GM12878 (cell line): ENCODE measurements at regions not wholly inside any gene's neighbourhood (a gene's known extent, or its start where the extent isn't known, plus 50 kb on each side); places are given as distances from the start of the nearest gene placed in this dataset.

Experiments used
- ATAC-seq: fragments of 200-7000 bp; cut with Tn5 transposase; 3 replicates; pipeline ENCODE4 v1.9.1; 2020; ENCODE audit warnings: mild to moderate bottlenecking, moderate library complexity
- BruUV-seq: library from RNA; stranded (reverse); fragments of 400-500 nt; replicated peaks from 2 replicates; lab custom pipeline; 2021; lab: Mats Ljungman, UMichigan
- CTCF ChIA-PET: fragments of 300-600 bp; sonication (Branson Sonifier 250); formaldehyde crosslinking; extraction: SDS; loops from one replicate; lab custom pipeline; 2021; ENCODE audit warnings: inconsistent platforms; lab: Yijun Ruan, JAX
- POLR2A ChIA-PET: fragments of 350-600 bp; formaldehyde crosslinking; extraction: SDS; loops from one replicate; lab custom pipeline; 2021; ENCODE audit warnings: inconsistent platforms; lab: Charles Lee
- RAD21 ChIA-PET: fragments of 300-600 bp; sonication (Branson Sonifier 250); formaldehyde crosslinking; loops from one replicate; lab custom pipeline; 2023; ENCODE audit warnings: antibody characterized with exemption; ENCODE audit not compliant: unreplicated experiment; lab: Charles Lee
- SMC1A ChIA-PET: fragments of 300-600 bp; sonication (Branson Sonifier 250); formaldehyde crosslinking; loops from one replicate; lab custom pipeline; 2023; ENCODE audit not compliant: unreplicated experiment, uncharacterized antibody; lab: Charles Lee
- DNase-seq: peaks from one replicate; pipeline ENCODE4 v3.0.0-alpha.2; 2011; ENCODE audit warnings: low read depth, low spot score
- FAIRE-seq: peaks from 3 replicates; lab custom pipeline; 2011; peaks lifted over from hg19 to GRCh38; lab: Jason Lieb, UNC
- H2AFZ ChIP-seq: 2 replicates; pipeline ENCODE4 v1.6.0; 2011; ENCODE audit warnings: low read depth, low read length, control low read depth; ENCODE audit not compliant: control insufficient read depth
- H3K27ac ChIP-seq: 2 replicates; pipeline ENCODE4 v1.5.1; 2011; ENCODE audit warnings: control low read depth; ENCODE audit not compliant: control insufficient read depth, insufficient read depth
- H3K27me3 ChIP-seq, 2 experiments: replicated peaks in 1 of 2; 2 replicates each; pipeline versions ENCODE4 v1.6.0 to v1.6.1; 2011; ENCODE audit warnings: low read length in 1 of 2; ENCODE audit not compliant: control insufficient read depth in 2 of 2, insufficient read depth in 2 of 2
- H3K36me3 ChIP-seq, 2 experiments: 2 replicates each; pipeline ENCODE4 v1.5.1; 2011; ENCODE audit warnings: low read length in 1 of 2; ENCODE audit not compliant: control insufficient read depth in 2 of 2, insufficient read depth in 2 of 2
- H3K4me1 ChIP-seq: 2 replicates; pipeline ENCODE4 v1.6.1; 2011; ENCODE audit warnings: mild to moderate bottlenecking, low read length, moderate library complexity, mixed read lengths; ENCODE audit not compliant: control insufficient read depth, insufficient read depth
- H3K4me2 ChIP-seq: 2 replicates; pipeline ENCODE4 v1.6.0; 2011; ENCODE audit warnings: control low read depth; ENCODE audit not compliant: control insufficient read depth, insufficient read depth
- H3K4me3 ChIP-seq: fragments of 200-600 bp; sonication (generic); 2 replicates; pipeline ENCODE4 v1.5.1; 2016
- H3K79me2 ChIP-seq: 2 replicates; pipeline ENCODE4 v1.6.0; 2011; ENCODE audit warnings: low read length; ENCODE audit not compliant: control insufficient read depth, insufficient read depth
- H3K9ac ChIP-seq: 2 replicates; pipeline ENCODE4 v1.8.0; 2011; ENCODE audit warnings: low read length, control low read depth, mixed read lengths; ENCODE audit not compliant: control insufficient read depth, insufficient read depth
- H3K9me3 ChIP-seq: replicated peaks from 3 replicates; pipeline ENCODE4 v1.5.1; 2011; ENCODE audit warnings: mild to moderate bottlenecking, low read length; ENCODE audit not compliant: control insufficient read depth, insufficient read depth
- H4K20me1 ChIP-seq: 2 replicates; pipeline ENCODE4 v1.6.0; 2011; ENCODE audit not compliant: control insufficient read depth, insufficient read depth
- BACH1 ChIP-seq: fragments of 450-650 bp; IDR thresholded peaks from 2 replicates; pipeline ENCODE4 v1.6.1; 2017; ENCODE audit warnings: mild to moderate bottlenecking, borderline replicate concordance
- EZH2 ChIP-seq: IDR thresholded peaks from 2 replicates; pipeline ENCODE4 v1.6.1; 2012; ENCODE audit warnings: low read depth, mild to moderate bottlenecking, control low read depth, inconsistent platforms, low read length, borderline replicate concordance; ENCODE audit not compliant: control insufficient read depth
- MTA3 ChIP-seq: IDR thresholded peaks from 2 replicates; pipeline ENCODE4 v1.6.1; 2012; ENCODE audit warnings: low read length, inconsistent platforms, borderline replicate concordance
- NFIC ChIP-seq: IDR thresholded peaks from 2 replicates; pipeline ENCODE4 v1.6.1; 2012; ENCODE audit warnings: low read depth, mild to moderate bottlenecking, inconsistent platforms, low read length, moderate library complexity
- NFYB ChIP-seq: IDR thresholded peaks from 2 replicates; pipeline ENCODE4 v1.6.1; 2011; ENCODE audit warnings: low read depth, mild to moderate bottlenecking, low read length, improper control_type of control experiment, moderate library complexity; ENCODE audit not compliant: insufficient read depth
- WGBS: methylation state at CpG from one replicate; pipeline ENCODE4 v1.1.6; 2016; ENCODE audit warnings: low lambda C conversion rate; ENCODE audit not compliant: insufficient replicate concordance, insufficient coverage; ENCODE audit errors: missing lambda C conversion rate; 5-methylcytosine and 5-hydroxymethylcytosine counted together
- in situ Hi-C: fragments of 300-500 bp; cut with MboI; formaldehyde crosslinking; loops from 9 replicates; pipeline ENCODE4 v1.14.3; 2018; ENCODE audit warnings: mixed read lengths
- intact Hi-C: fragments of 100-400 bp; cut with micrococcal nuclease; formaldehyde crosslinking; loops from one replicate; pipeline ENCODE4 v1.14.2; 2022; ENCODE audit not compliant: unreplicated experiment
- TF ChIP-seq, protein P1 (sequence below): IDR thresholded peaks from 2 replicates; pipeline ENCODE4 v1.6.1; 2012; ENCODE audit warnings: low read length, inconsistent platforms
- TF ChIP-seq, protein P2 (sequence below): fragments of 450-650 bp; formaldehyde crosslinking; IDR thresholded peaks from 2 replicates; pipeline ENCODE4 v1.5.0; 2022; ENCODE audit warnings: mild to moderate bottlenecking, missing genetic modification characterization

DNA sequence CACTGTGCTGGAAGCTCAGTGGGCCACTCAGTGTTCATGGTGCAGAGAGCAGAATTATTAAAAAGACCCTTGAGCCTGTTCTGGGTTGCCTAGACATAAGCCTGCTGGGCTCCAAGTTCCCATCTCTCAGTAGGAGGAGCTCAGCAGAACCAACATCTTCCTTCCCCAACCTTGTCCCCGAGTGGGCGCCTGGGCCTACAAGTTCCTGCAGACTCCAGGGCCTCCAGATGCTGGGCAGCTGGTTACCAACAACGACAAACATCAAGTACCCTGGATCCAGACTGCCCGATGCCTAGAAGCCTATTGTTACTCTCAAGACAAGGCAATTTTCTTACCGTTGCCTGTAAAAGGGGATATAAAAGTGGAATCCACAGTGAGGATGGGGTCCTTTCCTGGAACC lies 214.2 kb downstream of the HAUS1 start (continued):
- TF ChIP-seq, protein P1, sequence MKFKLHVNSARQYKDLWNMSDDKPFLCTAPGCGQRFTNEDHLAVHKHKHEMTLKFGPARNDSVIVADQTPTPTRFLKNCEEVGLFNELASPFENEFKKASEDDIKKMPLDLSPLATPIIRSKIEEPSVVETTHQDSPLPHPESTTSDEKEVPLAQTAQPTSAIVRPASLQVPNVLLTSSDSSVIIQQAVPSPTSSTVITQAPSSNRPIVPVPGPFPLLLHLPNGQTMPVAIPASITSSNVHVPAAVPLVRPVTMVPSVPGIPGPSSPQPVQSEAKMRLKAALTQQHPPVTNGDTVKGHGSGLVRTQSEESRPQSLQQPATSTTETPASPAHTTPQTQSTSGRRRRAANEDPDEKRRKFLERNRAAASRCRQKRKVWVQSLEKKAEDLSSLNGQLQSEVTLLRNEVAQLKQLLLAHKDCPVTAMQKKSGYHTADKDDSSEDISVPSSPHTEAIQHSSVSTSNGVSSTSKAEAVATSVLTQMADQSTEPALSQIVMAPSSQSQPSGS = no peak
- TF ChIP-seq, protein P2, sequence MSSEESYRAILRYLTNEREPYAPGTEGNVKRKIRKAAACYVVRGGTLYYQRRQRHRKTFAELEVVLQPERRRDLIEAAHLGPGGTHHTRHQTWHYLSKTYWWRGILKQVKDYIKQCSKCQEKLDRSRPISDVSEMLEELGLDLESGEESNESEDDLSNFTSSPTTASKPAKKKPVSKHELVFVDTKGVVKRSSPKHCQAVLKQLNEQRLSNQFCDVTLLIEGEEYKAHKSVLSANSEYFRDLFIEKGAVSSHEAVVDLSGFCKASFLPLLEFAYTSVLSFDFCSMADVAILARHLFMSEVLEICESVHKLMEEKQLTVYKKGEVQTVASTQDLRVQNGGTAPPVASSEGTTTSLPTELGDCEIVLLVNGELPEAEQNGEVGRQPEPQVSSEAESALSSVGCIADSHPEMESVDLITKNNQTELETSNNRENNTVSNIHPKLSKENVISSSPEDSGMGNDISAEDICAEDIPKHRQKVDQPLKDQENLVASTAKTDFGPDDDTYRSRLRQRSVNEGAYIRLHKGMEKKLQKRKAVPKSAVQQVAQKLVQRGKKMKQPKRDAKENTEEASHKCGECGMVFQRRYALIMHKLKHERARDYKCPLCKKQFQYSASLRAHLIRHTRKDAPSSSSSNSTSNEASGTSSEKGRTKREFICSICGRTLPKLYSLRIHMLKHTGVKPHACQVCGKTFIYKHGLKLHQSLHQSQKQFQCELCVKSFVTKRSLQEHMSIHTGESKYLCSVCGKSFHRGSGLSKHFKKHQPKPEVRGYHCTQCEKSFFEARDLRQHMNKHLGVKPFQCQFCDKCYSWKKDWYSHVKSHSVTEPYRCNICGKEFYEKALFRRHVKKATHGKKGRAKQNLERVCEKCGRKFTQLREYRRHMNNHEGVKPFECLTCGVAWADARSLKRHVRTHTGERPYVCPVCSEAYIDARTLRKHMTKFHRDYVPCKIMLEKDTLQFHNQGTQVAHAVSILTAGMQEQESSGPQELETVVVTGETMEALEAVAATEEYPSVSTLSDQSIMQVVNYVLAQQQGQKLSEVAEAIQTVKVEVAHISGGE (CRISPR knock-in tag) = no peak

DNA sequence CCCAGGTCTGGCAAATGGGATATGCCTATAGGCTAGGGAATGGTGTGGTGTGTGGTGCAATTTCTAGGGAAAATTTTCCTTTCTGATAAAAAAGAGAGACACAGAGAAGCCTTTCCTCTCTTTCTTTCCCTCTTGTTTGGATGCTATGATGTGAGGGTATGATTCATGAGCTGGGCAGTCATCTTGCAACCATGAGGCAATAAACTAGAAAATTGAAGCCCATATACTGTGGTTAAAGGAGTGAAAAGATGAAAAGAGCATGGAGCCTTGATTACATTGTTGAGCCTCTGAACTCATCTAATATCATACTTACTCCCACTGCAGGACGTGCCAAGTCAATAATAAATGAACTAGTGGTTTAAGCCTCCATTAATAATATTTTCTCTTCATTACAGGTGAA lies 215.6 kb downstream of the HAUS1 start:
- no peak overlapping the region for H3K4me2 ChIP-seq
- RAD21 ChIA-PET = no interaction called here
- peaks cover 3% of the 10 kb centered on the region; the same call in 1 of the 2 replicates for H3K4me1 ChIP-seq
- no peaks in the 10 kb centered on the region for H3K36me3 ChIP-seq
- WGBS = 0% methylated on average over 1 of the region's 1 CpG
- TF ChIP-seq MTA3 = no peak
- TF ChIP-seq EZH2 = no peak
- TF ChIP-seq NFIC = no peak
- no peak for TF ChIP-seq BACH1
- no peak for TF ChIP-seq NFYB
- TF ChIP-seq, all 136 proteins: peak for 0
- no peak for FAIRE-seq
- no peak for ATAC-seq
- intact Hi-C loops = no loop called here
- ChIA-PET CTCF (no interaction called here), SMC1A (no interaction called here), POLR2A (no interaction called here)
- no TSS peak for BruUV-seq
- Histone ChIP-seq H3K27me3 (no peaks in the 10 kb centered on the region; a peak in 1 of 4 replicates), H2AFZ (no peak overlapping the region), H3K9ac (no peak overlapping the region), H3K9me3 (no peaks in the 10 kb centered on the region), H4K20me1 (no peaks in the 10 kb centered on the region), H3K79me2 (no peaks in the 10 kb centered on the region), H3K4me3 (no peak overlapping the region), H3K27ac (no peak overlapping the region)
- in situ Hi-C loops = no loop called here
- DNase-seq = no peak
